ENCODE measurements at regions not wholly inside any gene's neighbourhood (a gene's known extent, or its start where the extent isn't known, plus 50 kb on each side); places are given as distances from the start of the nearest gene placed in this dataset.

DNA sequence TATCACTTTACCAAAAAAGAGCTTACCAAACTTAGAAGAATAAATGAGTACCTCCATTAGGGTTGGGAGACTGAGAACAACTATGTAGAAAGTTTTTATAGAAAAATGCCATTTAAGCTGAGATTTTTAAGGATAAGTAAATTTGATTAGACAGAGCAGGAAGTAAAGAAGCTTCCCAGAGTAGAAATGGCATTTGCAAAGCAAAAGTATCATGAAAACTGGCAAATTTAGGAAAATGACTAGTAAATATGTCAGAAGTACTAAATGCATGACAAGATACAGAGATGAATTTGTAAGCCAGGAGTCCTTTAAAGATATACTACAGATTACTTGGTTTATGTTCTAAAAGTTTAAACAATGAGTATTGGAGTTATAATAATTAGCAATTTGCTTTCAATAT, 2581.8 kb downstream of the PCDH9 start:
- no peaks in the 10 kb centered on the region for H3K27me3 ChIP-seq (ENCODE audit: control insufficient read depth, insufficient read depth, low read length)
- TF ChIP-seq, protein P1, sequence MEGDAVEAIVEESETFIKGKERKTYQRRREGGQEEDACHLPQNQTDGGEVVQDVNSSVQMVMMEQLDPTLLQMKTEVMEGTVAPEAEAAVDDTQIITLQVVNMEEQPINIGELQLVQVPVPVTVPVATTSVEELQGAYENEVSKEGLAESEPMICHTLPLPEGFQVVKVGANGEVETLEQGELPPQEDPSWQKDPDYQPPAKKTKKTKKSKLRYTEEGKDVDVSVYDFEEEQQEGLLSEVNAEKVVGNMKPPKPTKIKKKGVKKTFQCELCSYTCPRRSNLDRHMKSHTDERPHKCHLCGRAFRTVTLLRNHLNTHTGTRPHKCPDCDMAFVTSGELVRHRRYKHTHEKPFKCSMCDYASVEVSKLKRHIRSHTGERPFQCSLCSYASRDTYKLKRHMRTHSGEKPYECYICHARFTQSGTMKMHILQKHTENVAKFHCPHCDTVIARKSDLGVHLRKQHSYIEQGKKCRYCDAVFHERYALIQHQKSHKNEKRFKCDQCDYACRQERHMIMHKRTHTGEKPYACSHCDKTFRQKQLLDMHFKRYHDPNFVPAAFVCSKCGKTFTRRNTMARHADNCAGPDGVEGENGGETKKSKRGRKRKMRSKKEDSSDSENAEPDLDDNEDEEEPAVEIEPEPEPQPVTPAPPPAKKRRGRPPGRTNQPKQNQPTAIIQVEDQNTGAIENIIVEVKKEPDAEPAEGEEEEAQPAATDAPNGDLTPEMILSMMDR (IDR thresholded peaks at IDR 0.05; ENCODE audit: low read depth, low read length), result no peak
- no peaks in the 10 kb centered on the region for H3K9me3 ChIP-seq (ENCODE audit: control insufficient read depth, insufficient read depth, low read length)
- H3K4me3 ChIP-seq (ENCODE audit: low read depth, low read length), result no peak overlapping the region
- POLR2A ChIA-PET, result no interaction called here
- no peak for DNase-seq (ENCODE audit: low read depth, low spot score)
- no peak overlapping the region for H3K27ac ChIP-seq (ENCODE audit: low read depth, low read length)
- CTCF ChIA-PET, result no interaction called here

DNA sequence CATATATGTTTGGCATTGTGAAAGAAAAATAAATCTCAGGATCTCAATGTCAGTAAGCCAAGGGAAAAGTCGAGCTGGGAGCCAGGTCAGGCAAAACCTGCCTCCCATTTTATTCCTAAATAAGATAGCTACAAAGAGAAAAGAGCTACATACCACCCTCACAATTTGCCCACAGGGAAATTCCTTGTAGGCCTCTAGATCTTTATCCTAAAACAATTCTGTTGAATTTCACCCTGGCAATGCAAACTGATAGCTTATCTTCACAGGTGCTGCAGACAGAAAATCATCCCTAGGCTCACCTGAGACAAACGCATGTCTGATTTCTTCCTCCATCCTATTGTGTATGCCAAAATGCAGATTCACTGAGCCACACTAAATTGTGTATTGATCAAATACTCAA, 2587.1 kb downstream of the PCDH9 start:
- DNase-seq (ENCODE audit: low read depth, low spot score), result no peak
- ChIA-PET CTCF (no interaction called here), POLR2A (no interaction called here)
- H3K4me3 ChIP-seq (ENCODE audit: low read depth, low read length), result no peak overlapping the region
- TF ChIP-seq, protein P1 (IDR thresholded peaks at IDR 0.05; ENCODE audit: low read depth, low read length), result no peak
- no peaks in the 10 kb centered on the region for H3K9me3 ChIP-seq (ENCODE audit: control insufficient read depth, insufficient read depth, low read length)
- H3K27ac ChIP-seq (ENCODE audit: low read depth, low read length), result no peak overlapping the region
- no peaks in the 10 kb centered on the region for H3K27me3 ChIP-seq (ENCODE audit: control insufficient read depth, insufficient read depth, low read length)

DNA sequence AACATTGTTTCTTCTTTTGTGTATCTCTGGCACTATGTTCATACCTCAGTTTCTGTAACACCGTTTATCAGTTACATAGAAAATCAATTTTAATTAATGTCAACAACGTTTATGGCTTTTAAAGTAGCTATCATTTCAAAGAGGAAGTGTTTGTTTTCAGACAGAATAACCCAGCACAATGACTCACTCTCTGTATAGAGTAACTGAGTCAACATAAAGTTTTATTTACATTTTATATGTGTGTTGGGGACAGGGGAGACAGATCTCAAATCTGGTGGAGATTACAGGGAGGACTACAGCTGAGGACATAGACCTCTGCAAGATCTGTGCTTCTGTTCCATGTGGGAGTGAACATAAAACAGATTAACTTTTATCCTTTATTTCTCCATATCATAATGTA, 2590.1 kb downstream of the PCDH9 start:
- CTCF ChIA-PET, result no interaction called here

DNA sequence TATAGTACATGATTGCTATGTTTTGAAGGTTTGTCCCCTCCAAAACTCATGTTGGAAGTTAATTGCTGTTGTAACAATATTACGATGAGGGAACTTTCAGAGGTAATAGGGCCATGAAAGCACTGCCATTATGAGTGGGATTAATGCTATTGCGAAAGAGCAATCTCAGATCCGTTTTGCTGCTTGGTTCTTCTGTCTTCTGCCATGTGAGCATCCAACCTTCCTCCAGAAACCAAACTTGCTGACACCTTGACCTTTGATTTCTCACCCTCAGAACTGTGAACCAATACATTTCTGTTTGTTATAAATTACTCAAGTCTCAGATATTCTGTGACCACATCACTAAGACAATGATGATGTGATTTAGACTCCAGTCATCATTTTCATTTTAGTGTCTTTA, 2590.9 kb downstream of the PCDH9 start:
- POLR2A ChIA-PET, result no interaction called here
- DNase-seq (ENCODE audit: low read depth, low spot score), result no peak
- CTCF ChIA-PET, result no interaction called here
- Histone ChIP-seq H3K9me3 (ENCODE audit: control insufficient read depth, insufficient read depth, low read length) (no peaks in the 10 kb centered on the region), H3K27me3 (ENCODE audit: control insufficient read depth, insufficient read depth, low read length) (no peaks in the 10 kb centered on the region), H3K4me3 (ENCODE audit: low read depth, low read length) (no peak overlapping the region), H3K27ac (ENCODE audit: low read depth, low read length) (no peak overlapping the region)
- TF ChIP-seq, protein P1 (IDR thresholded peaks at IDR 0.05; ENCODE audit: low read depth, low read length), result no peak

More for the DNA sequence above, 2590.1 kb downstream of the PCDH9 start:
- DNase-seq (ENCODE audit: low read depth, low spot score), result no peak
- TF ChIP-seq, protein P1 (IDR thresholded peaks at IDR 0.05; ENCODE audit: low read depth, low read length), result no peak
- POLR2A ChIA-PET, result no interaction called here
- Histone ChIP-seq H3K9me3 (ENCODE audit: control insufficient read depth, insufficient read depth, low read length) (no peaks in the 10 kb centered on the region), H3K27me3 (ENCODE audit: control insufficient read depth, insufficient read depth, low read length) (no peaks in the 10 kb centered on the region), H3K4me3 (ENCODE audit: low read depth, low read length) (no peak overlapping the region), H3K27ac (ENCODE audit: low read depth, low read length) (no peak overlapping the region)

DNA sequence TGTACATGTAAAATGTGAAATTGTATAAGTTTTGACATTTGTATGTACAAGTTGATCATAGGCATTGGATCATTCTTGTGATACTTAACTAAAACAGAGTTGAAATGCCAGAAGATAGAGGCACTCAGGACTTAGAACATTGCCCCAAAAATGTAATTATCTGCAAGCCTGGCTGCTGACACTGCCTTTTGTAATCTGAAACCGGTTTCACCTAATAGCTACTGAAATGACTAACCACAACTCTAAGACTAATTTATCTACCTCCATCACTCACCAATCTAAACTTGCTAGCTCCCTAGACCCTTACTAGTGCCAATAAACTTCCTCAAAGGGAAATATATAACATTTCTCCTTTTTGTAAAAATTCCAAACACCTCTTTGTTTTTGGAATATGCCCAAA, 2596.2 kb downstream of the PCDH9 start:
- no peak overlapping the region for H3K4me3 ChIP-seq (ENCODE audit: low read depth, low read length)
- H3K27me3 ChIP-seq (ENCODE audit: control insufficient read depth, insufficient read depth, low read length), result no peaks in the 10 kb centered on the region
- no peak for DNase-seq (ENCODE audit: low read depth, low spot score)
- ChIA-PET CTCF (no interaction called here), POLR2A (no interaction called here)
- H3K27ac ChIP-seq (ENCODE audit: low read depth, low read length), result no peak overlapping the region
- H3K9me3 ChIP-seq (ENCODE audit: control insufficient read depth, insufficient read depth, low read length), result no peaks in the 10 kb centered on the region
- TF ChIP-seq, protein P1 (IDR thresholded peaks at IDR 0.05; ENCODE audit: low read depth, low read length), result no peak

Data from AG04450 (cell line).